ENCODE measurements at regions not wholly inside any gene's neighbourhood (a gene's known extent, or its start where the extent isn't known, plus 50 kb on each side); places are given as distances from the start of the nearest gene placed in this dataset.
"Not testable (repeated sequence)": the region's sequence is repeated elsewhere in the genome, so short reads cannot be mapped to it uniquely, and the experiment has no call there.

DNA sequence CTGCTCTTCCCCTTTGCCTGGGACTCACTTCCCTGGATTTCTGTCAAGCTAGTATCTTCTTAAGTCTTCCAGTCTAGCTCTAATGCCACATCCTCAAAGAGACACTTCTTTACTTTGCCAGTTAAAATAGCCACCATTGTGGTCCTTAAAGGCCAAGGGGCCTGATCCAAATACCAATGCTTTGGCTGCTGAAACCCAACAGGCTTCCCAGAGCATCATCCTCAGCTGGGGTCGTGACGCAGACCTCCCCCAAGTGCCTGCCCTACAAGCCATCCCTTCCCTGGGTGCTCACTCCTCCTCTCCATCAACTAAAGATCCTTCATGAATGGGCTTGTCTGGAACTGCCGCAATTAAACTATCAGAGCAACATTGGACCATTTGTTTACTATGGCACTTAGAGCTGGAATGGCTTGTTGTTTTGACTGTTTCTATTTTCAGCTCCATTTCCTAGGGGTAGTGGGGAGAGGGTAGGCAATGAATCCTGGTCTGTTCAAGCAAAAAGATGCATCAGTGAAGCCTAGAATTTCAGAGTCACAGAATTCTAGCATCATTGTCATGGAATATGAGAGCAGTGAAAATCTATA lies 79.6 kb upstream of the SIRPA start:
- H3K4me3 Mint-ChIP-seq (ENCODE audit: unreplicated experiment) = no peak overlapping the region
- intact Hi-C loops (cut with micrococcal nuclease) = no loop called here
- no peaks in the 10 kb centered on the region for H3K9me3 Mint-ChIP-seq (ENCODE audit: unreplicated experiment)
- H3K27me3 Mint-ChIP-seq (ENCODE audit: insufficient read depth, unreplicated experiment) = no peaks in the 10 kb centered on the region
- H3K4me1 Mint-ChIP-seq (ENCODE audit: insufficient read depth, unreplicated experiment) = peaks cover 43% of the 10 kb centered on the region
- ChIA-PET CTCF (interaction anchor here (1.0 to 1.4 kb wide), 2 partner anchors 17 to 38 kb away, joined by 4 to 6 read pairs; no protein-coding TSS in a partner anchor), POLR2A (interaction anchor here (0.6 to 0.9 kb wide), 3 partner anchors 18 to 125 kb away, joined by 3 read pairs; no protein-coding TSS in a partner anchor)
- H3K27ac Mint-ChIP-seq (ENCODE audit: low read depth, unreplicated experiment) = no peak overlapping the region
- BruUV-seq (replicated peaks) = no TSS peak
- TF ChIP-seq, protein P1, sequence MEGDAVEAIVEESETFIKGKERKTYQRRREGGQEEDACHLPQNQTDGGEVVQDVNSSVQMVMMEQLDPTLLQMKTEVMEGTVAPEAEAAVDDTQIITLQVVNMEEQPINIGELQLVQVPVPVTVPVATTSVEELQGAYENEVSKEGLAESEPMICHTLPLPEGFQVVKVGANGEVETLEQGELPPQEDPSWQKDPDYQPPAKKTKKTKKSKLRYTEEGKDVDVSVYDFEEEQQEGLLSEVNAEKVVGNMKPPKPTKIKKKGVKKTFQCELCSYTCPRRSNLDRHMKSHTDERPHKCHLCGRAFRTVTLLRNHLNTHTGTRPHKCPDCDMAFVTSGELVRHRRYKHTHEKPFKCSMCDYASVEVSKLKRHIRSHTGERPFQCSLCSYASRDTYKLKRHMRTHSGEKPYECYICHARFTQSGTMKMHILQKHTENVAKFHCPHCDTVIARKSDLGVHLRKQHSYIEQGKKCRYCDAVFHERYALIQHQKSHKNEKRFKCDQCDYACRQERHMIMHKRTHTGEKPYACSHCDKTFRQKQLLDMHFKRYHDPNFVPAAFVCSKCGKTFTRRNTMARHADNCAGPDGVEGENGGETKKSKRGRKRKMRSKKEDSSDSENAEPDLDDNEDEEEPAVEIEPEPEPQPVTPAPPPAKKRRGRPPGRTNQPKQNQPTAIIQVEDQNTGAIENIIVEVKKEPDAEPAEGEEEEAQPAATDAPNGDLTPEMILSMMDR (IDR thresholded peaks at IDR 0.05; ENCODE audit: unreplicated experiment) = no peak
- DNase-seq (ENCODE audit: unreplicated experiment) = no peak
- H3K36me3 Mint-ChIP-seq (ENCODE audit: insufficient read depth, unreplicated experiment) = no peaks in the 10 kb centered on the region

DNA sequence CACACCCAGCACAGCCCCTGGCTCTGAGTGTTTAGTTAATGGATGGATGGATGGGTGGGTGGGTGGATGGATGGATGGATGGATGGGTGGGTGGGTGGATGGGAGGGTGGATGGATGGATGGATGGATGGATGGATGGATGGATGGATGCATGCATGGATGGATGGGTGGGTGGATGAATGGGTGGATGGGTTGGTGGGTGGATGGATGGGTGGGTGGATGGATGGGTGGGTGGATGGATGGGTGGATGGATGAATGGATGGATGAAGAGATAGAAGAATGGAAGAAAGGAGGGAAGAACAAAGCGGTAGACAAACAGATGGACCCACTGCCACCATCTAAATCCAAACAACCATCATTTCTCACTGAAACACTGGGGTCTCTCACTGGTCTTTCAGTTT lies 80.3 kb upstream of the SIRPA start:
- H3K9me3 Mint-ChIP-seq (ENCODE audit: unreplicated experiment); H3K36me3 Mint-ChIP-seq (ENCODE audit: insufficient read depth, unreplicated experiment); BruUV-seq (replicated peaks); DNase-seq (ENCODE audit: unreplicated experiment); intact Hi-C loops (cut with micrococcal nuclease); H3K27me3 Mint-ChIP-seq (ENCODE audit: insufficient read depth, unreplicated experiment); H3K27ac Mint-ChIP-seq (ENCODE audit: low read depth, unreplicated experiment); H3K4me3 Mint-ChIP-seq (ENCODE audit: unreplicated experiment): not testable (repeated sequence)
- ChIA-PET POLR2A (interaction anchor here (0.9 kb wide), 1 partner anchor 22 kb away, joined by 3 read pairs; no protein-coding TSS in a partner anchor), CTCF (interaction anchor here (1.4 kb wide), 1 partner anchor 38 kb away, joined by 6 read pairs; no protein-coding TSS in a partner anchor)
- H3K4me1 Mint-ChIP-seq (ENCODE audit: insufficient read depth, unreplicated experiment) = peaks cover 44% of the 10 kb centered on the region

GRCh38 chr20:1813674-1814635 lies 81.3 kb upstream of the SIRPA start:
- no peaks in the 10 kb centered on the region for H3K9me3 Mint-ChIP-seq (ENCODE audit: unreplicated experiment)
- H3K27ac Mint-ChIP-seq (ENCODE audit: low read depth, unreplicated experiment) = no peak overlapping the region
- no peak overlapping the region for H3K4me3 Mint-ChIP-seq (ENCODE audit: unreplicated experiment)
- TF ChIP-seq, protein P1 (IDR thresholded peaks at IDR 0.05; ENCODE audit: unreplicated experiment) = no peak
- POLR2A ChIA-PET = interaction anchor here (0.6 to 2.2 kb wide), 8 partner anchors 8 to 656 kb away, joined by 3 to 8 read pairs (median 5); partner anchors contain the start of gene SNRPB
- CTCF ChIA-PET = interaction anchor here (1.0 to 2.3 kb wide), 3 partner anchors 11 to 49 kb away, joined by 3 to 15 read pairs (median 5); no protein-coding TSS in a partner anchor
- H3K27me3 Mint-ChIP-seq (ENCODE audit: insufficient read depth, unreplicated experiment) = no peaks in the 10 kb centered on the region
- H3K4me1 Mint-ChIP-seq (ENCODE audit: insufficient read depth, unreplicated experiment) = peaks cover 51% of the 10 kb centered on the region
- intact Hi-C loops (cut with micrococcal nuclease) = no loop called here
- no peaks in the 10 kb centered on the region for H3K36me3 Mint-ChIP-seq (ENCODE audit: insufficient read depth, unreplicated experiment)
- no TSS peak for BruUV-seq (replicated peaks)
- DNase-seq (ENCODE audit: unreplicated experiment) = no peak

GRCh38 chr20:1813101-1813529 lies 82.1 kb upstream of the SIRPA start:
- no TSS peak for BruUV-seq (replicated peaks)

More at GRCh38 chr20:1813101-1813529, 82.1 kb upstream of the SIRPA start:
- DNase-seq (ENCODE audit: unreplicated experiment) = peak; percentile 83
- CTCF ChIA-PET = interaction anchor here (0.7 to 2.3 kb wide), 5 partner anchors 11 to 704 kb away, joined by 3 to 15 read pairs (median 5); no protein-coding TSS in a partner anchor
- POLR2A ChIA-PET = interaction anchor here (0.6 to 2.2 kb wide), 9 partner anchors 9 to 657 kb away, joined by 3 to 8 read pairs (median 5); partner anchors contain the start of gene SNRPB
- Mint-ChIP-seq H3K27ac (ENCODE audit: low read depth, unreplicated experiment) (peak overlapping the region; percentile 18), H3K9me3 (ENCODE audit: unreplicated experiment) (no peaks in the 10 kb centered on the region), H3K36me3 (ENCODE audit: insufficient read depth, unreplicated experiment) (no peaks in the 10 kb centered on the region), H3K4me1 (ENCODE audit: insufficient read depth, unreplicated experiment) (peaks cover 50% of the 10 kb centered on the region), H3K27me3 (ENCODE audit: insufficient read depth, unreplicated experiment) (no peaks in the 10 kb centered on the region), H3K4me3 (ENCODE audit: unreplicated experiment) (no peak overlapping the region)
- intact Hi-C loops (cut with micrococcal nuclease) = no loop called here
- TF ChIP-seq, protein P1 (IDR thresholded peaks at IDR 0.05; ENCODE audit: unreplicated experiment) = no peak

All from MCF 10A (cell line).